ENCODE measurements at regions not wholly inside any gene's neighbourhood (a gene's known extent, or its start where the extent isn't known, plus 50 kb on each side); places are given as distances from the start of the nearest gene placed in this dataset.

DNA sequence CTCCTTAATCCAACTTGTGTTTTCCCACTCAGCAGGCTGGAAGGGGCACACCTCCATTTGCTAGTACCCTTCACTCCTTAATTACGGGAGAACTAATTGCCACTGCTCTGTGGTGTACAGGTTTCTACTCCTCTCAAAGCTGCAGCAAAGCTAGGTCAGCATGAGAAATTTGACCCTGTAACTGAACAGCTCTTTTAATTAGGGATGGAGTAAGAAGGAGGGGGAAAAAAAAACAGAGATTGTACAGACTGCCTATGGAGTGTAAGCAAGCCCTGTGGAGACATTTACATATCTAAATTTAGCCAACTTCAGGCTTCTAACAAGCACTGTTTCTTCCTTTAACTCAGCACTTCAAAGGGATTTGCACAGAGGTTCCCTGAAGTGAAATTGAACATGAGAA, 629.7 kb upstream of the SETBP1 start (continued):
- TF ChIP-seq, protein P1, sequence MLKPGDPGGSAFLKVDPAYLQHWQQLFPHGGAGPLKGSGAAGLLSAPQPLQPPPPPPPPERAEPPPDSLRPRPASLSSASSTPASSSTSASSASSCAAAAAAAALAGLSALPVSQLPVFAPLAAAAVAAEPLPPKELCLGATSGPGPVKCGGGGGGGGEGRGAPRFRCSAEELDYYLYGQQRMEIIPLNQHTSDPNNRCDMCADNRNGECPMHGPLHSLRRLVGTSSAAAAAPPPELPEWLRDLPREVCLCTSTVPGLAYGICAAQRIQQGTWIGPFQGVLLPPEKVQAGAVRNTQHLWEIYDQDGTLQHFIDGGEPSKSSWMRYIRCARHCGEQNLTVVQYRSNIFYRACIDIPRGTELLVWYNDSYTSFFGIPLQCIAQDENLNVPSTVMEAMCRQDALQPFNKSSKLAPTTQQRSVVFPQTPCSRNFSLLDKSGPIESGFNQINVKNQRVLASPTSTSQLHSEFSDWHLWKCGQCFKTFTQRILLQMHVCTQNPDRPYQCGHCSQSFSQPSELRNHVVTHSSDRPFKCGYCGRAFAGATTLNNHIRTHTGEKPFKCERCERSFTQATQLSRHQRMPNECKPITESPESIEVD (tag by site-specific recombination; IDR thresholded peaks at IDR 0.05): no peak
- TF ChIP-seq, protein P2, sequence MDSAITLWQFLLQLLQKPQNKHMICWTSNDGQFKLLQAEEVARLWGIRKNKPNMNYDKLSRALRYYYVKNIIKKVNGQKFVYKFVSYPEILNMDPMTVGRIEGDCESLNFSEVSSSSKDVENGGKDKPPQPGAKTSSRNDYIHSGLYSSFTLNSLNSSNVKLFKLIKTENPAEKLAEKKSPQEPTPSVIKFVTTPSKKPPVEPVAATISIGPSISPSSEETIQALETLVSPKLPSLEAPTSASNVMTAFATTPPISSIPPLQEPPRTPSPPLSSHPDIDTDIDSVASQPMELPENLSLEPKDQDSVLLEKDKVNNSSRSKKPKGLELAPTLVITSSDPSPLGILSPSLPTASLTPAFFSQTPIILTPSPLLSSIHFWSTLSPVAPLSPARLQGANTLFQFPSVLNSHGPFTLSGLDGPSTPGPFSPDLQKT (IDR thresholded peaks at IDR 0.05; ENCODE audit: borderline replicate concordance, low read depth, low read length): no peak

DNA sequence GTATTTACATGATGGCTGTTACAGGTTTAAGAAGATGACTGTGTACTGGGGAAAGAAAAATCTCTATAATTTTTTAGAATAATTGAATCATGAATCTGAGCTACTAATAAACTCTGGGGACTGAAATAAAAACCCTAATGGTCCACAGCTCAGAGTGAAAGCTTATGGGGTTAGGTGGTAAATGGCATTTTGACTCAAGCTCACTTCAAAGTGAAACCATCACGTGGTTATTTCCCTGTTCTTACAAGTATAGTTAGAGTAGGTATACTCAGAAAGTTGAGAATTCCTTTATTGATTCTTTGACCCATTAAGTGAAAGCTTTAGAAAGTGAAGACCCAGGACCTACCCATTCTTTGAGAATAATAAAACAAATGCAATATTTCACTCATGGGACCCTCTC, 626.2 kb upstream of the SETBP1 start:
- no peaks in the 10 kb centered on the region for H3K9me3 ChIP-seq (ENCODE audit: control insufficient read depth, insufficient read depth, low read depth, low read length)
- no peak overlapping the region for H3K27ac ChIP-seq (ENCODE audit: extremely low read depth, low read depth, low read length)
- CTCF ChIA-PET: no interaction called here
- no peak for TF ChIP-seq ZNF626 (tag by site-specific recombination; IDR thresholded peaks at IDR 0.05)
- no peak overlapping the region for H3K4me3 ChIP-seq (ENCODE audit: low read depth, low read length)
- POLR2A ChIA-PET: no interaction called here
- no peaks in the 10 kb centered on the region for H3K36me3 ChIP-seq (ENCODE audit: control insufficient read depth in 2 of 2, insufficient read depth in 1 of 2, low read length in 2 of 2)
- peaks cover 4% of the 10 kb centered on the region; the same call in 1 of the 2 replicates for H3K4me1 ChIP-seq (ENCODE audit: control insufficient read depth, insufficient read depth, low read length)

DNA sequence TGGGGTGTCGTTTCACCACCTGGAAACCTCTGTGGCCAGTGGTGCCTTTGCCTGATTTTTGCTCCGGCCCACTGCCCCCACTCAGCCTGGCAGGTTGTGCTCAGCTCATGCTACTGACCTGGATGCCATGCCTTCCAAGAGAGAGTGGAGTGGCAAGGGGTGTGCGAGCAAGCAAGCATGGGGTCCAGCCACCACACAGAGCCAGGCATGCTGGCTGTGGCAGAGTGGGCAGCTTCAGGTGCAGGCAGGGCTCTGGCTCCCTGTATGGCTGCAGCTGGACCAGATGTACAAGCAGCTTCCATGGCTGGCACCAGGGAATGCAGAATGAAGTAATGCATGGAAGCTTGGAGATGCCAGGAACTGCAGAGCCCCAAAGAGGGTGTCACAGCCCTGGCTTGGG, 620.5 kb upstream of the SETBP1 start:
- H3K4me3 ChIP-seq (ENCODE audit: low read depth, low read length): no peak overlapping the region
- H3K27ac ChIP-seq (ENCODE audit: extremely low read depth, low read depth, low read length): no peak overlapping the region
- no peaks in the 10 kb centered on the region; the same call in 1 of the 2 replicates for H3K9me3 ChIP-seq (ENCODE audit: control insufficient read depth, insufficient read depth, low read depth, low read length)
- no peaks in the 10 kb centered on the region for H3K36me3 ChIP-seq (ENCODE audit: control insufficient read depth in 2 of 2, insufficient read depth in 1 of 2, low read length in 2 of 2)
- no peaks in the 10 kb centered on the region for H3K4me1 ChIP-seq (ENCODE audit: control insufficient read depth, insufficient read depth, low read length)
- ChIA-PET CTCF (no interaction called here), POLR2A (no interaction called here)
- TF ChIP-seq, protein P3, sequence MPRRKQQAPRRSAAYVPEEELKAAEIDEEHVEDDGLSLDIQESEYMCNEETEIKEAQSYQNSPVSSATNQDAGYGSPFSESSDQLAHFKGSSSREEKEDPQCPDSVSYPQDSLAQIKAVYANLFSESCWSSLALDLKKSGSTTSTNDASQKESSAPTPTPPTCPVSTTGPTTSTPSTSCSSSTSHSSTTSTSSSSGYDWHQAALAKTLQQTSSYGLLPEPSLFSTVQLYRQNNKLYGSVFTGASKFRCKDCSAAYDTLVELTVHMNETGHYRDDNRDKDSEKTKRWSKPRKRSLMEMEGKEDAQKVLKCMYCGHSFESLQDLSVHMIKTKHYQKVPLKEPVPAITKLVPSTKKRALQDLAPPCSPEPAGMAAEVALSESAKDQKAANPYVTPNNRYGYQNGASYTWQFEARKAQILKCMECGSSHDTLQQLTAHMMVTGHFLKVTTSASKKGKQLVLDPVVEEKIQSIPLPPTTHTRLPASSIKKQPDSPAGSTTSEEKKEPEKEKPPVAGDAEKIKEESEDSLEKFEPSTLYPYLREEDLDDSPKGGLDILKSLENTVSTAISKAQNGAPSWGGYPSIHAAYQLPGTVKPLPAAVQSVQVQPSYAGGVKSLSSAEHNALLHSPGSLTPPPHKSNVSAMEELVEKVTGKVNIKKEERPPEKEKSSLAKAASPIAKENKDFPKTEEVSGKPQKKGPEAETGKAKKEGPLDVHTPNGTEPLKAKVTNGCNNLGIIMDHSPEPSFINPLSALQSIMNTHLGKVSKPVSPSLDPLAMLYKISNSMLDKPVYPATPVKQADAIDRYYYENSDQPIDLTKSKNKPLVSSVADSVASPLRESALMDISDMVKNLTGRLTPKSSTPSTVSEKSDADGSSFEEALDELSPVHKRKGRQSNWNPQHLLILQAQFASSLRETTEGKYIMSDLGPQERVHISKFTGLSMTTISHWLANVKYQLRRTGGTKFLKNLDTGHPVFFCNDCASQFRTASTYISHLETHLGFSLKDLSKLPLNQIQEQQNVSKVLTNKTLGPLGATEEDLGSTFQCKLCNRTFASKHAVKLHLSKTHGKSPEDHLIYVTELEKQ (tag by site-specific recombination; IDR thresholded peaks at IDR 0.05; ENCODE audit: borderline replicate concordance): no peak
- TF ChIP-seq, protein P1 (tag by site-specific recombination; IDR thresholded peaks at IDR 0.05): no peak
- TF ChIP-seq ZBTB21 (tag by site-specific recombination; IDR thresholded peaks at IDR 0.05) (no peak), ZNF138 (tag by site-specific recombination; IDR thresholded peaks at IDR 0.05; ENCODE audit: borderline replicate concordance) (no peak), ZNF610 (tag by site-specific recombination; IDR thresholded peaks at IDR 0.05; ENCODE audit: borderline replicate concordance) (no peak), SCRT1 (tag by site-specific recombination; IDR thresholded peaks at IDR 0.05; ENCODE audit: borderline replicate concordance) (no peak), BCL11B (tag by site-specific recombination; IDR thresholded peaks at IDR 0.05; ENCODE audit: low read depth) (no peak), ZNF677 (tag by site-specific recombination; IDR thresholded peaks at IDR 0.05) (no peak), SP2 (tag by site-specific recombination; IDR thresholded peaks at IDR 0.05) (no peak), ZNF16 (tag by site-specific recombination; IDR thresholded peaks at IDR 0.05; ENCODE audit: low read depth) (no peak), ZNF626 (tag by site-specific recombination; IDR thresholded peaks at IDR 0.05) (no peak), ZNF514 (tag by site-specific recombination; IDR thresholded peaks at IDR 0.05) (no peak), ZNF426 (tag by site-specific recombination; IDR thresholded peaks at IDR 0.05) (no peak), ZNF266 (tag by site-specific recombination; IDR thresholded peaks at IDR 0.05; ENCODE audit: low read depth) (no peak), WT1 (tag by site-specific recombination; IDR thresholded peaks at IDR 0.05) (no peak), ZNF274 (IDR thresholded peaks at IDR 0.05; ENCODE audit: low read length) (no peak), ZNF274 (tag by site-specific recombination; IDR thresholded peaks at IDR 0.05; ENCODE audit: borderline replicate concordance) (no peak)
- TF ChIP-seq, protein P4, sequence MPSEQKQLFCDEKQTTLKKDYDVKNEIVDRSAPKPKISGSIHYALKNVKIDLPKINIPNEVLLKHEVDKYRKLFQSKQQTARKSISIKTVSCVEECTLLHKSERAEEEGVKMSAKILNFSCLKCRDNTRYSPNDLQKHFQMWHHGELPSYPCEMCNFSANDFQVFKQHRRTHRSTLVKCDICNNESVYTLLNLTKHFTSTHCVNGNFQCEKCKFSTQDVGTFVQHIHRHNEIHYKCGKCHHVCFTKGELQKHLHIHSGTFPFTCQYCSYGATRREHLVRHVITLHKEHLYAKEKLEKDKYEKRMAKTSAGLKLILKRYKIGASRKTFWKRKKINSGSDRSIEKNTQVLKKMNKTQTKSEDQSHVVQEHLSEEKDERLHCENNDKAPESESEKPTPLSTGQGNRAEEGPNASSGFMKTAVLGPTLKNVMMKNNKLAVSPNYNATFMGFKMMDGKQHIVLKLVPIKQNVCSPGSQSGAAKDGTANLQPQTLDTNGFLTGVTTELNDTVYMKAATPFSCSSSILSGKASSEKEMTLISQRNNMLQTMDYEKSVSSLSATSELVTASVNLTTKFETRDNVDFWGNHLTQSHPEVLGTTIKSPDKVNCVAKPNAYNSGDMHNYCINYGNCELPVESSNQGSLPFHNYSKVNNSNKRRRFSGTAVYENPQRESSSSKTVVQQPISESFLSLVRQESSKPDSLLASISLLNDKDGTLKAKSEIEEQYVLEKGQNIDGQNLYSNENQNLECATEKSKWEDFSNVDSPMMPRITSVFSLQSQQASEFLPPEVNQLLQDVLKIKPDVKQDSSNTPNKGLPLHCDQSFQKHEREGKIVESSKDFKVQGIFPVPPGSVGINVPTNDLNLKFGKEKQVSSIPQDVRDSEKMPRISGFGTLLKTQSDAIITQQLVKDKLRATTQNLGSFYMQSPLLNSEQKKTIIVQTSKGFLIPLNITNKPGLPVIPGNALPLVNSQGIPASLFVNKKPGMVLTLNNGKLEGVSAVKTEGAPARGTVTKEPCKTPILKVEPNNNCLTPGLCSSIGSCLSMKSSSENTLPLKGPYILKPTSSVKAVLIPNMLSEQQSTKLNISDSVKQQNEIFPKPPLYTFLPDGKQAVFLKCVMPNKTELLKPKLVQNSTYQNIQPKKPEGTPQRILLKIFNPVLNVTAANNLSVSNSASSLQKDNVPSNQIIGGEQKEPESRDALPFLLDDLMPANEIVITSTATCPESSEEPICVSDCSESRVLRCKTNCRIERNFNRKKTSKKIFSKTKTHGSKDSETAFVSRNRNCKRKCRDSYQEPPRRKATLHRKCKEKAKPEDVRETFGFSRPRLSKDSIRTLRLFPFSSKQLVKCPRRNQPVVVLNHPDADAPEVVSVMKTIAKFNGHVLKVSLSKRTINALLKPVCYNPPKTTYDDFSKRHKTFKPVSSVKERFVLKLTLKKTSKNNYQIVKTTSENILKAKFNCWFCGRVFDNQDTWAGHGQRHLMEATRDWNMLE (tag by site-specific recombination; conservative IDR thresholded peaks at IDR 0.05; ENCODE audit: low read depth): no peak

Measured in HEK293 (cell line).